ENCODE measurements at regions not wholly inside any gene's neighbourhood (a gene's known extent, or its start where the extent isn't known, plus 50 kb on each side); places are given as distances from the start of the nearest gene placed in this dataset.

- H2AFZ ChIP-seq (ENCODE audit: low read length): no peak overlapping the region
- H3K4me2 ChIP-seq (ENCODE audit: low read length): no peak overlapping the region
- H3F3A ChIP-seq (ENCODE audit: insufficient read depth, low read length): no peaks in the 10 kb centered on the region
- H3K9me3 ChIP-seq (ENCODE audit: low read length): no peaks in the 10 kb centered on the region
- no peaks in the 10 kb centered on the region for H3K9me2 ChIP-seq (ENCODE audit: low read depth, low read length)
- H3K27ac ChIP-seq (ENCODE audit: low read depth, low read length, poor library complexity, severe bottlenecking): no peak overlapping the region
- no peaks in the 10 kb centered on the region for H3K36me3 ChIP-seq (ENCODE audit: insufficient read depth, low read length)
- no peaks in the 10 kb centered on the region for H4K20me1 ChIP-seq (ENCODE audit: insufficient read depth, low read length)
- no peak overlapping the region for H3K9ac ChIP-seq (ENCODE audit: low read length)
- no peaks in the 10 kb centered on the region for H3K27me3 ChIP-seq (ENCODE audit: insufficient read depth, low read length)
- no peaks in the 10 kb centered on the region for H3K79me2 ChIP-seq (ENCODE audit: insufficient read depth, low read length)
- TF ChIP-seq EZH2 (IDR thresholded peaks at IDR 0.05; ENCODE audit: borderline replicate concordance, low read length) (no peak), CTCF (IDR thresholded peaks at IDR 0.05; ENCODE audit: low read length) (no peak)
- H3K4me3 ChIP-seq (ENCODE audit: low read depth, low read length, poor library complexity, severe bottlenecking): no peak overlapping the region
- H3K4me1 ChIP-seq (ENCODE audit: insufficient read depth, low read length, severe bottlenecking): no peaks in the 10 kb centered on the region
These were observed 88.4 kb upstream of the SLC25A13 start for GRCh38 chr7:96410126-96410839.

- no peaks in the 10 kb centered on the region for H3K9me2 ChIP-seq (ENCODE audit: low read depth, low read length)
- no peaks in the 10 kb centered on the region for H3K9me3 ChIP-seq (ENCODE audit: low read length)
- no peak for TF ChIP-seq EZH2 (IDR thresholded peaks at IDR 0.05; ENCODE audit: borderline replicate concordance, low read length)
- TF ChIP-seq CTCF (IDR thresholded peaks at IDR 0.05; ENCODE audit: low read length): no peak
- H3K36me3 ChIP-seq (ENCODE audit: insufficient read depth, low read length): no peaks in the 10 kb centered on the region
- H3K27me3 ChIP-seq (ENCODE audit: insufficient read depth, low read length): no peaks in the 10 kb centered on the region
- no peaks in the 10 kb centered on the region for H4K20me1 ChIP-seq (ENCODE audit: insufficient read depth, low read length)
- no peak overlapping the region for H2AFZ ChIP-seq (ENCODE audit: low read length)
- H3K79me2 ChIP-seq (ENCODE audit: insufficient read depth, low read length): no peaks in the 10 kb centered on the region
- H3K4me3 ChIP-seq (ENCODE audit: low read depth, low read length, poor library complexity, severe bottlenecking): no peak overlapping the region
- no peaks in the 10 kb centered on the region for H3F3A ChIP-seq (ENCODE audit: insufficient read depth, low read length)
- no peak overlapping the region for H3K9ac ChIP-seq (ENCODE audit: low read length)
- no peak overlapping the region for H3K4me2 ChIP-seq (ENCODE audit: low read length)
- no peak overlapping the region for H3K27ac ChIP-seq (ENCODE audit: low read depth, low read length, poor library complexity, severe bottlenecking)
- no peaks in the 10 kb centered on the region for H3K4me1 ChIP-seq (ENCODE audit: insufficient read depth, low read length, severe bottlenecking)
These were observed 87.0 kb upstream of the SLC25A13 start for GRCh38 chr7:96408881-96409280.

GRCh38 chr7:96407427-96407826 is 85.5 kb upstream of the SLC25A13 start:
- Histone ChIP-seq H3K4me1 (ENCODE audit: insufficient read depth, low read length, severe bottlenecking) (no peaks in the 10 kb centered on the region), H3K27ac (ENCODE audit: low read depth, low read length, poor library complexity, severe bottlenecking) (no peak overlapping the region), H4K20me1 (ENCODE audit: insufficient read depth, low read length) (no peaks in the 10 kb centered on the region), H3K4me2 (ENCODE audit: low read length) (no peak overlapping the region), H3K4me3 (ENCODE audit: low read depth, low read length, poor library complexity, severe bottlenecking) (no peak overlapping the region), H2AFZ (ENCODE audit: low read length) (no peak overlapping the region), H3K27me3 (ENCODE audit: insufficient read depth, low read length) (no peaks in the 10 kb centered on the region), H3K79me2 (ENCODE audit: insufficient read depth, low read length) (no peaks in the 10 kb centered on the region), H3K9ac (ENCODE audit: low read length) (no peak overlapping the region), H3K9me3 (ENCODE audit: low read length) (no peaks in the 10 kb centered on the region), H3K36me3 (ENCODE audit: insufficient read depth, low read length) (no peaks in the 10 kb centered on the region), H3K9me2 (ENCODE audit: low read depth, low read length) (no peaks in the 10 kb centered on the region), H3F3A (ENCODE audit: insufficient read depth, low read length) (no peaks in the 10 kb centered on the region)
- no peak for TF ChIP-seq CTCF (IDR thresholded peaks at IDR 0.05; ENCODE audit: low read length)

Data from OCI-LY1 (cell line).